ENCODE measurements at regions not wholly inside any gene's neighbourhood (a gene's known extent, or its start where the extent isn't known, plus 50 kb on each side); places are given as distances from the start of the nearest gene placed in this dataset.
A peak's percentile ranks its signal among the peaks of the same experiment; 100 is the strongest.

DNA sequence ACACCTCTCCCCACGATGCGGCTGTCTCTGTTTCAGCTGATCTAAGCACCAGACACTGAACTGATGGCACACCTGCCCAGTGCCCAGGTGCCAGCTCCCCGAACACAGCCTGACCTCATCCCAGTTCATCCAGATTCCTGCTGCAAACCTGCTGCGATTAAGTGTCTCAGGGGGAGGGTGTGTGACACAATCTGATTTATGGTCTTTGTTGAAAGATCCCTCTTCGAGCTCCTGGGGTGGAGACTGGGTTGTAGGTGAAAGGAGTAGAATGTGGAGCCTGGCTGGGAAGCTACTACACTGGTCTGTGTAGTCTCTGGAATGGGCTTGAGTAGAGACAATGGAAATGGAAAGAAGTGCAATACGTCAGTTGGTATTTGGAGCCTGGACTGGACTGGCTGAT is 390.3 kb downstream of the SHANK2 start:
- DNase-seq = peak; percentile 95

DNA sequence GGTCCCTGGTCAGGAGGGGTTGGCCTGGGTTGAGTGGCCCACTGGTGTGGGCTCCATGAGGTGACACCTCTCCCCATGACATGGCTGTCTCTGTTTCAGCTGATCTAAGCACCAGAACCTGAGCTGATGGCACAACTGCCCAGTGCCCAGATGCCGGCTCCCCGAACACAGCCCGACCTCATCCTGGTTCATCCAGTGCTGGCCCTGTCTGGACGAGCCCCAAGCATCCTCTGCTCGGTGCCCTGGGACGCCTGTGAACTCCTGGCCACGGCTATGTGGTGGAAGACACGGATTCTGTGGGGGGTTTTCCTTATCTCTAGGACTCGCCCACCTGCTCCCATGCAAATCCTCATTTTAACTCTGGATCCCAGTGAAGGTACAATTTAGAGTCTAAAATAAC is 389.2 kb downstream of the SHANK2 start:
- DNase-seq = no peak

DNA sequence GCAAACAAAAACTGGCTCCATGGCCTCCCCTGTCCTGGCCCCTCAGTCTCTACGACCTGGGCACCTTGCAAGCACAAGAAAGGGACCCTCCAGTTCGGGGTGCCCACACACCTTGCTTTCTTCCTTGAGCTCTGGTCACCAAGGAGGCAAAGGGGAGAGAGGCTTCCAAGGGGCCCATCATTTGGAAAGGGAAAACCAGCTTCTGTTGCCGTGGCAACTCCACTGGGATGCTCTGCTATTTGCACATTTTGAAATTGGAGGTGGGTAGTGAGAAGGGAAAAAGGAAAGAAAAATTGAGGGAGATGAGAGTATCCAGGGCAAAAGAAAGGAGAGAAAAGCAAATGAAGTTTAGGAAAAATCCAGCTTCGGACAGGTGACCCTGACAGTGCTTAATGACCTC is 388.4 kb downstream of the SHANK2 start:
- no peak for DNase-seq

DNA sequence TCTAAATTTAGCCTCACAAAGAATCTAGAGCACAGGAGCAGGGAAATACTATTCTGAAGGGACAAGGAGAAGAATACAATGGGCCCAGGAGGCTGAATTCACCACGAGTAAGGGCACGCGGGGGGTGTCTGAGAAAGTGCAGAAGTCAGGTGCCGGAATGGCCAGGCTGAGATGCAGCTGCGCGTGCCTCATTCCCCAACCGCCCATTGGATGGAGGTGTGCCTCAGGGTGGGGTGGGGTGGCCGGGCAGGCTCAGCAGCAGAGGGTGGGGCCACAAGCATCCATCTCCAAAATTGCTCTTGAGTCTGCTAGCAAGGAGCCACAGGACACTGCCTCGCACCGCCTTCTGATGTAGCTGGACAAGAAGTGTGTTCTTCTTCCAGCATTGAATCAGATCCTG is 387.0 kb downstream of the SHANK2 start:
- no peak for DNase-seq

DNA sequence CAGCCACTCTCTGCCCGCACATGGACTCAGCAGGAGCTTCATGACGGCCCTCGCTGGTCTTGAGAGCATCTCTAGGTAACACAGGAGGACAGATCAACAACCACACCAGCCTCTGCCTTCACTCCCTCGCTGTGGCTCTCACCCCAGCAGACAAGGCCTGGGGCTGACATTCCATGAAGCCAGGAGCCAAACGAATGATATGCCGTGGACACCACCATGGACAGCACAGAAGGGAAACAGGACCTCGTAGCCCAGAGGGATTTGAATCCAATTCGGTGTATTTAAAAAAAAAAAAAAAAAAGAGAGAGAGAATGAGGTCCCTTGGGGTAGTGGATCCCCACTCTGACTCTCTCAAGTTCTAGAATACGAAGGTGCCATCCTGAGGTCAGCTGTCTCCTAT is 385.5 kb downstream of the SHANK2 start:
- DNase-seq = no peak

DNA sequence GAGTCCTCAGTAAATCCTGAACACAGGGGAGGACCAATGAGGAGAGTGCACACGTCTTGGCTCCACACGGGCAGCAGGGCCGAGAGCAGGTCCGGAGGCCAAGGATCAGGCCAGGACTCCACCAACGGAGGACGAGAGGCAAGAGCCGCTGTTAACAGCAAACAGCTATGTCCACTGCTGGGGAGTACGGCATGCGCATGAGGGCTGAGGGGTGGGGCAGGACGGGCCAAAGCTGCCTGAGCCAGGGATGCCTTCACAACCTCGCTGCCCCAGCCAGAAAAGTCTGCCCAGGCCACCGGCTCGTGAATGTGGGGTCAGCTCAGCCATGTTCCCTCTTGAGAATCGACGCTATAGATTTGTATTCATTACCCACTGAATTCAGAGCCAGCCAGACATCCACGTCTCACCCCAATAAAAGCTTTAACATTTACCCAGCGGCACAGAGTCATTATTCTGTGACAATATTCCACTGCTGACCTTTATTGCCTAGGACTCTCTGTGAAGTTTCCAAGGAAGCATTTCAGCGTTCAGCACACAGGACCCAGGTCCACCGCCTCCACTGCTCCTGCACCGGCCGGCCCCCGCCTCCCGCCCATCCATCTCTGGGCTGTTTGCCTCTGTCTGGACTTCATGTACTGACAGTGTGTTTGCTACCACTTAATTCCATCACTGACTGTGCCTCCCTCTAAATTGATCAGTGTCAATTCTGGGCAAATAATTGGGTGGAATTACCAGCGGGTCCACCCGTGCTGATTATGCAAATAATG is 384.9 kb downstream of the SHANK2 start:
- no peak for DNase-seq

GRCh38 chr11:70868341-70868885 is 384.0 kb downstream of the SHANK2 start:
- DNase-seq = no peak

DNA sequence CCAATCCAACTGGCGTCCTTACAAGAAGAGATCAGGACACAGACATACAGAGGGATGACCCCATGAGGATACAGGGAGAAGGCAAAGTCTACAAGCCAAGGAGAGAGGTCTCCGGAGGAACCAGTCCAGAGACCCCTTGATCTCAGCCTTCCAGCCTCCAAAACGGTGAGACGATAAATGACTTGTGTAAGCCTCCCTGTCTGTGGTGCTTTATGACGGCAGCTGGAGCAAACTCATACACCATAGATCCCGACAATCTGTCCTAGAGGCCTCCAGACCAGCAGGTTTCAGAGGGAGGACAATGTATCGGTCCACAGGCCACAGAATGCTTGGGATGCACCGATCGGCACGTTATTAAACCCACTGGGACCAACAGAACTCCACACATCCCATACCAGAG is 383.3 kb downstream of the SHANK2 start:
- no peak for DNase-seq

GRCh38 chr11:70871881-70872280 is 380.5 kb downstream of the SHANK2 start:
- DNase-seq = peak; percentile 36

GRCh38 chr11:70872299-70872698 is 380.1 kb downstream of the SHANK2 start:
- no peak for DNase-seq

DNA sequence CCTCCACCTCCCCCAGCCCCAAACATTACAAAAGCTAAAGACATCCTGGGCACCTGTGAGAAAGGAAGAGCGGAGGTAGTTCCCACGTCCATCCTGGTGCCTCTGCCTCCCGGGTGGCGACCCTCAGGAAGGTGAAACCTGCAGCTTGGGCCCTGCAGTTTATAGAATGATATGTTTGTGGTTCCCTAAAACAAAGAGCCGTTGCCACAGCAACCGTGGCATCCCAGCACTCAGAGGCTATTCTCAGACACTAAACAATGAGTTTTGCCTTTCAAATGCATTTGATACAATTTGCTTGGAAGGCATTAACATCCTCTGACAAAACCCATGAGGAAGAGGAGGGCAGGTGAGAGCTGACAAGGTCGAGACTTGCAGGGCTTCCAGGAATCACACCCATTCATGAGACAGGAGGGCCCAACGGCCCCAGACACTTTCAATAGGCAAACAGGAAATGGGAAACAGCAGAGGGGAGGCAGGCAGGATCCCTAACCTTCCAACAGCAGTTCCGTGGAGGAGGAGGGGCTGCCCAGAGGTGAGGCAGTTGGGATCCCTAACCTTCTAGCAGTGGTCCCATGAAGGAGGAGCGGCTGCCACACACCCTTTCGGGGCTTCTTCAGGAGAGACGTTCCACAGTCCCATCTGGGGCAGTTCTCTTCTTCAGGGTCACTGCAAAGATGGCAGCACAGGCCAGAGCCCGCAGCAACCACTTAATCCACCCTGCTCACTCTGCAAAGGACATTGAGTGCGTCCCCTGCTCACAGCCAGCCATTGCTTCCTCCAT is 379.2 kb downstream of the SHANK2 start:
- peak; percentile 55 for DNase-seq

DNA sequence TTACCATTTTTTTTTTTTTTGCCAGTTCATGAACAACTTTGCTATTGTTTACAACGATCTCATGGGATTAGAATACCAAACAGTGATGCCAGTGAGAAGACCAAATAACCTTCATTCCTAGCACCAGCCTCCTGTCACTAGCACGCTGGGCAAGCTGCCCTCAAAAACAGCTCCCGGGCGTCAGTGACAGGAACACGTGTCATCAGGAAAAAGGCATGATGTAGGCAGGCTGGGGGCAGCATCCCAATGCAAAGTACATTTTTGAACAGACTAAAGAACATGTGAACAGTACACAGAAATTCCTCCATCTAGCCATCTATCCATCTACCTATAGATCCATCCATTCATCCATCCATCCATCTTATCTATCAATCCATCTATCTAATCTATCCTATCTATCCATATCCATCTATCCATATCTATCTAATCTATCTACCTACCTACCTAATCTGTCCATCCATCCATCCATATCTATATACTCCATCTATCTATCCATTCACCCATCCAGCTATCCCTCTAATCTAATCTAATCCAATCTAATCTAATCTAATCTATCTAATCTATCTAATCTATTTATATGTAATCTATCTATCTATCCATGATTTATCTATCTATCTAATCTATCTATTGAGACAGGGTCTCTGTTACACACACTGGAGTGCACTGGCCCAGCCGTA is 378.5 kb downstream of the SHANK2 start:
- no peak for DNase-seq

DNA sequence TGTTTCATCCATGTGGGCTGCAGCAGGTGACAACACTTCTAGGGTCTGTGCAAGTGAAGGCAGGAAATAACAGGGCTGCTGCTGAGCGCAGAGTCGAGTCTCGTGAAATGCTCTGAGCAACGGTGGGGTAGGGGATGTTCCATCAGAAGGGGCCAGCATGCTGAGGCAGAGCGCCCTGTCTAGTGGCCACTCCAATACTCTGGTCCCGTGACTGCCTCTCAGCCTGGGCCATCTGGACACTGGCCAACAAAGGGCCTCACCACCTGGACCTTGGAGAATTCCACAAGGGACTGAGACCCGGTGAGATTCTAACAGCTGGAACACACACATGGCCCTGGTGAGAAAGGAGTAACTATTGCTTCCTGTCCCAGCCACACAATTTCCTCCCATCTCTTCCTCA is 375.7 kb downstream of the SHANK2 start:
- DNase-seq = peak; percentile 64

DNA sequence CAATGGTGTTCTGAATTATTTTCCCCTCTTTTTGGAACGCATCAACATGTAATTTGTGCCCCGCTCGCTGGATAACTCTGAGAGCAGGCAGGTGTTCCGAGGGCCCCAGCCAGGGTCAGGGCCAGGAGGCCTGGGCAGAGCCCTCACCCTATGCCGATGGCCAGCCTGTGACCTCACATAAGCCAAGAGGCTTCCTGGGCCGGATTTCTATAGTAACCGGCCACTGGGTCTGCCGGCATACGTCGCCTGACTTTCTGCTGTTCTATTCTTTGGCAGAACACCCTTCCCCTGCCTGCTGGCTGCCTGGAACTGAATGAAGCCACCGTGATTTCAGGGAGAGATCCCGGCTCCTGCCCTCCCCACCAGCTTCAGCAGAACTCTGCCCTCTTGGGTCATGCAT is 375.2 kb downstream of the SHANK2 start:
- DNase-seq = peak; percentile 37

- no peak for DNase-seq
Measured at GRCh38 chr11:70878366-70878765, 374.0 kb downstream of the SHANK2 start.

DNA sequence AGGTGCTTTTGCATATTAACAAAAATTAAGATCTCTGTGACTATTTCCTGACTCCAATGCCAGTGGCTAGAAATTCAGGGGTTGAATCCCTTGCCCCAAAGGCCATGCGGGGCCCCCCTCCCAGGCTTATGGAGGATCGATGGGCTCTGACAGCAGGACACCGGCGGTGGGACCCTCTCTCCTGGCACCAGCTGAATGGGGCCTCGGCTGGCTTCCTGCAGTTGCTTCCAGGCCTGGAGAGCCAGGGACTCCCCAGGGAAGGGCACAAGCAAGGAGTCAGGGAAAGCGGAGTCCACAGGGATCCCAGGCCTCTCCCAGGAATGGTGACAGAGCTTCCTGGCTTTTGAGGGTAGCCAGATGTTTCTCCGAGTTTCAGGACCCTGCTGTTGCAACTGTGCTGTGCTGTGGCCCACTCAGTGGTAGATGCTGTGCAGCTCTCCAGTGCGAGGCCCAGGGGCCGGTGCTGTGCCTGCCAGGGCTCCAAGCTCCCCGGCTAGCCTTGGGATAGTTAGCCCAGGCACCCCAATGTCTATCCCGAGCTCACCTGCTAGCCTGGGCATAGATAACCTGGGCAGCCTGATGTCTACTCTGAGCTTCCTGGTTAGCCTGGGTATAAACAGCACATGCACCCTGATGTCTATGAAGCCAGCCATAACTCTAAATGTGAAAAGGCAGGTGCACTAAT is 372.6 kb downstream of the SHANK2 start:
- DNase-seq = no peak

GRCh38 chr11:70880416-70880815 is 372.0 kb downstream of the SHANK2 start:
- no peak for DNase-seq

DNA sequence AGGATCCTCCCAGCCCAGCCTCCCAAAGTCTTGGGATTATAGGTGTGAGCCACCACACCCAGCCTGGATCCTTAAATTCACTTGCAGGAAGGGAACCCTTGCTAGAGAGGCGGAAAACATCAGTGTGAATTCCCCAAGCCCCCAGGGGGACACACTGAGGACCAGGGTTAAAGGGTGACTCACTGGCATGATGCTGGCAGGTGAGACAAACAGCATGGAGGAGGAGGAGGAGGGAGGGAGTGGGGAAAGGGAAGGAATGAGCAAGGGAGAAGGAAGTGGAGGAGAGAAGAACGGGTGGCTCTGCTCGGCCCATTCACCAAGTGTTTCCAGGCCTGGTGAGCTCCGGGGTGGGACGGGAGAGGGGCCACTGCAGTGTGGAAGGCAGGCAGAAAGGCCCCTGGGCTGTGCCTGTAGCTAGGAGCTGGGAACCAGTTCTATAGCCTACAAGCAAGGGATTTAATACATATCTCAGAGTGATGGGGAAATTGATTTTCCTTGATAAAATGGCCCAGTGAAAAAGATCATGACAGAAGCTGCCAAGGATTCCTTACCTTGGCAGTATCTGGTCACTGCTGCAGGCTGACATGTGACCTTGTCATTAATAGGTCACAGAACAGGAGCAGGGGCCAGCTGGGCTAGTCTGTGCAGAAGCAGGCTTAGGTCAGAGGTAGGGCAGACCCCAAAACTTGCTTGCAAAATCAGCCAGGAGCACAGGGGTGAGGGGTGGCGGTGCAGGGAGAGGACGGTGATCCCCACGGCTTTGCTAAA is 370.2 kb downstream of the SHANK2 start:
- no peak for DNase-seq

DNA sequence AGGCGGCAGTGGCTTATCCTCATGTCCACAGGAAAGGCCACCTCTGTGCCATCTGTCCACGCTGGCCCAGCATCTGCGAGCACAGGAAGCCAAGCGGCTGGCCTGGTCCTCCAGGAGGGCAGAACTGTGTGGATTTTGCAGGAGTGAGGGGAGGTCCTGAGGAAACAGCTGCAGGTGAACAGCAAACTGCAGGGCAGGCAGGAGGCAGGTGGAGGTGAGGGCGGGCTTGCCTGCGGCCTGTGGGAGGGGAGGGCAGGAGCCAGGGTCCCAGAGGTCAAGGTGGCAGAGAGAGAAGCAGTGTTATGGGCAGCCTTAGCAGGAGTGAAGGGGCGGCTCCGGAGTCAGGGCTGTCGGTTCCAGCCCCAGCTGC is 369.7 kb downstream of the SHANK2 start:
- DNase-seq = no peak

DNA sequence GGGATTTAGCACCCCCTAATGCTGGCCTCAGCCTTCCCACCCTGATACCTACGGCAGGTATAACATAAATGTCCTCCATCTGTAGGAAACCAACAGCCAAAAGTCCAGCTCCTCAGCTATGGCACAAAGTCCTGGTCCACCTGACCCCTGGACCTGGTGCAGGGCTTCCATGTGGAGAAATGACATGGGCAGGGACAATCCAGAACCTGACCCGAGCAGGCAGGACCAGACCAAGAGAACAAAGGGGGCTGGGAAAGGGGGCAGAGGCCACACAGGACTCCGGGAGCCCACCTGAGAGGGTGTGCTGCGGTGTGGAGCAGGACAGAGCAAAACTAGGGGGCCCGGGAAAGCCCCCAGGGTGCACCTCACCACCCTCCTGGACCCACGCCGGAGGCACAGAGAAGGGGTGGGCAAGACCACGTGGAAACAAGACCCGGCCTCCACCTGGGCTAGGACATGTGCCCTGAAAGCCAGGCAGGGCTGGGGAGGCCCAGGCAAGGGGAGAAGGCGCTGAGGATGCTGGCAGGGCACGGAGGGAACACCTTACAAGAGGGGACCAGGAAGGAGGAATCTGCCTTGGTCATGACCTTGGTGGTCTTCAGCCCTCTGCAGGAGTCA is 368.9 kb downstream of the SHANK2 start:
- no peak for DNase-seq

GRCh38 chr11:70883973-70884623 is 368.3 kb downstream of the SHANK2 start:
- DNase-seq = no peak
